ENCODE measurements at regions not wholly inside any gene's neighbourhood (a gene's known extent, or its start where the extent isn't known, plus 50 kb on each side); places are given as distances from the start of the nearest gene placed in this dataset.

DNA sequence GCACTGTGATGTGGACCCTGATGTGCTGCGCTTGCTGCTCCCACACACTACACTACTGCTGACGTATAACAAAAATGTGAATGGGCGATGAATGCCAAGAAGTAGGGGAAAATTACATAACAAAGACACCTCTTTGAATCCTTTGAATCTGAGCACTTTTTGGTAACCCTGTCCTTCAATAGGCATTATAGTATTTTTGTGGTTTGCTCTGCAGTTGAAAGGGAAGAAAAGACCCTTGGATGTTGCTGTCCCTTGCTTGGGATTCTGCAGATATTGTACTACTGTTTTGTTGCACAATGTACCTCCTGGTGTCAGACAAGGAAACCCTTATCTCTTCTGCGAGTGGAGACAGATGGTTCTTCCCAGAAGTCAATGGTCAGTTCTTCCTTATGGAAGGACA is 124.8 kb upstream of the UBE3A start (continued):
- TF ChIP-seq, protein P1, sequence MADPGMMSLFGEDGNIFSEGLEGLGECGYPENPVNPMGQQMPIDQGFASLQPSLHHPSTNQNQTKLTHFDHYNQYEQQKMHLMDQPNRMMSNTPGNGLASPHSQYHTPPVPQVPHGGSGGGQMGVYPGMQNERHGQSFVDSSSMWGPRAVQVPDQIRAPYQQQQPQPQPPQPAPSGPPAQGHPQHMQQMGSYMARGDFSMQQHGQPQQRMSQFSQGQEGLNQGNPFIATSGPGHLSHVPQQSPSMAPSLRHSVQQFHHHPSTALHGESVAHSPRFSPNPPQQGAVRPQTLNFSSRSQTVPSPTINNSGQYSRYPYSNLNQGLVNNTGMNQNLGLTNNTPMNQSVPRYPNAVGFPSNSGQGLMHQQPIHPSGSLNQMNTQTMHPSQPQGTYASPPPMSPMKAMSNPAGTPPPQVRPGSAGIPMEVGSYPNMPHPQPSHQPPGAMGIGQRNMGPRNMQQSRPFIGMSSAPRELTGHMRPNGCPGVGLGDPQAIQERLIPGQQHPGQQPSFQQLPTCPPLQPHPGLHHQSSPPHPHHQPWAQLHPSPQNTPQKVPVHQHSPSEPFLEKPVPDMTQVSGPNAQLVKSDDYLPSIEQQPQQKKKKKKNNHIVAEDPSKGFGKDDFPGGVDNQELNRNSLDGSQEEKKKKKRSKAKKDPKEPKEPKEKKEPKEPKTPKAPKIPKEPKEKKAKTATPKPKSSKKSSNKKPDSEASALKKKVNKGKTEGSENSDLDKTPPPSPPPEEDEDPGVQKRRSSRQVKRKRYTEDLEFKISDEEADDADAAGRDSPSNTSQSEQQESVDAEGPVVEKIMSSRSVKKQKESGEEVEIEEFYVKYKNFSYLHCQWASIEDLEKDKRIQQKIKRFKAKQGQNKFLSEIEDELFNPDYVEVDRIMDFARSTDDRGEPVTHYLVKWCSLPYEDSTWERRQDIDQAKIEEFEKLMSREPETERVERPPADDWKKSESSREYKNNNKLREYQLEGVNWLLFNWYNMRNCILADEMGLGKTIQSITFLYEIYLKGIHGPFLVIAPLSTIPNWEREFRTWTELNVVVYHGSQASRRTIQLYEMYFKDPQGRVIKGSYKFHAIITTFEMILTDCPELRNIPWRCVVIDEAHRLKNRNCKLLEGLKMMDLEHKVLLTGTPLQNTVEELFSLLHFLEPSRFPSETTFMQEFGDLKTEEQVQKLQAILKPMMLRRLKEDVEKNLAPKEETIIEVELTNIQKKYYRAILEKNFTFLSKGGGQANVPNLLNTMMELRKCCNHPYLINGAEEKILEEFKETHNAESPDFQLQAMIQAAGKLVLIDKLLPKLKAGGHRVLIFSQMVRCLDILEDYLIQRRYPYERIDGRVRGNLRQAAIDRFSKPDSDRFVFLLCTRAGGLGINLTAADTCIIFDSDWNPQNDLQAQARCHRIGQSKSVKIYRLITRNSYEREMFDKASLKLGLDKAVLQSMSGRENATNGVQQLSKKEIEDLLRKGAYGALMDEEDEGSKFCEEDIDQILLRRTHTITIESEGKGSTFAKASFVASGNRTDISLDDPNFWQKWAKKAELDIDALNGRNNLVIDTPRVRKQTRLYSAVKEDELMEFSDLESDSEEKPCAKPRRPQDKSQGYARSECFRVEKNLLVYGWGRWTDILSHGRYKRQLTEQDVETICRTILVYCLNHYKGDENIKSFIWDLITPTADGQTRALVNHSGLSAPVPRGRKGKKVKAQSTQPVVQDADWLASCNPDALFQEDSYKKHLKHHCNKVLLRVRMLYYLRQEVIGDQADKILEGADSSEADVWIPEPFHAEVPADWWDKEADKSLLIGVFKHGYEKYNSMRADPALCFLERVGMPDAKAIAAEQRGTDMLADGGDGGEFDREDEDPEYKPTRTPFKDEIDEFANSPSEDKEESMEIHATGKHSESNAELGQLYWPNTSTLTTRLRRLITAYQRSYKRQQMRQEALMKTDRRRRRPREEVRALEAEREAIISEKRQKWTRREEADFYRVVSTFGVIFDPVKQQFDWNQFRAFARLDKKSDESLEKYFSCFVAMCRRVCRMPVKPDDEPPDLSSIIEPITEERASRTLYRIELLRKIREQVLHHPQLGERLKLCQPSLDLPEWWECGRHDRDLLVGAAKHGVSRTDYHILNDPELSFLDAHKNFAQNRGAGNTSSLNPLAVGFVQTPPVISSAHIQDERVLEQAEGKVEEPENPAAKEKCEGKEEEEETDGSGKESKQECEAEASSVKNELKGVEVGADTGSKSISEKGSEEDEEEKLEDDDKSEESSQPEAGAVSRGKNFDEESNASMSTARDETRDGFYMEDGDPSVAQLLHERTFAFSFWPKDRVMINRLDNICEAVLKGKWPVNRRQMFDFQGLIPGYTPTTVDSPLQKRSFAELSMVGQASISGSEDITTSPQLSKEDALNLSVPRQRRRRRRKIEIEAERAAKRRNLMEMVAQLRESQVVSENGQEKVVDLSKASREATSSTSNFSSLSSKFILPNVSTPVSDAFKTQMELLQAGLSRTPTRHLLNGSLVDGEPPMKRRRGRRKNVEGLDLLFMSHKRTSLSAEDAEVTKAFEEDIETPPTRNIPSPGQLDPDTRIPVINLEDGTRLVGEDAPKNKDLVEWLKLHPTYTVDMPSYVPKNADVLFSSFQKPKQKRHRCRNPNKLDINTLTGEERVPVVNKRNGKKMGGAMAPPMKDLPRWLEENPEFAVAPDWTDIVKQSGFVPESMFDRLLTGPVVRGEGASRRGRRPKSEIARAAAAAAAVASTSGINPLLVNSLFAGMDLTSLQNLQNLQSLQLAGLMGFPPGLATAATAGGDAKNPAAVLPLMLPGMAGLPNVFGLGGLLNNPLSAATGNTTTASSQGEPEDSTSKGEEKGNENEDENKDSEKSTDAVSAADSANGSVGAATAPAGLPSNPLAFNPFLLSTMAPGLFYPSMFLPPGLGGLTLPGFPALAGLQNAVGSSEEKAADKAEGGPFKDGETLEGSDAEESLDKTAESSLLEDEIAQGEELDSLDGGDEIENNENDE (IDR thresholded peaks at IDR 0.05; ENCODE audit: insufficient replicate concordance, low read length) = no peak
- no peak for TF ChIP-seq SP2 (IDR thresholded peaks at IDR 0.05; ENCODE audit: low read length)
- no peak for TF ChIP-seq TAF1 (IDR thresholded peaks at IDR 0.05; ENCODE audit: low read depth, low read length)
- TF ChIP-seq YY1 (IDR thresholded peaks at IDR 0.05; ENCODE audit: low read depth, low read length) = no peak
- no peak for TF ChIP-seq SUZ12 (IDR thresholded peaks at IDR 0.05; ENCODE audit: low read length)
- no peak for TF ChIP-seq TCF12 (IDR thresholded peaks at IDR 0.05; ENCODE audit: low read depth, low read length)
- no peak for TF ChIP-seq SIRT6 (IDR thresholded peaks at IDR 0.05; ENCODE audit: low read length)
- no peak for TF ChIP-seq CREB1 (IDR thresholded peaks at IDR 0.05)
- no peak for TF ChIP-seq EP300 (IDR thresholded peaks at IDR 0.05; ENCODE audit: borderline replicate concordance in 1 of 2, low read depth in 2 of 2, low read length in 2 of 2)
- TF ChIP-seq CBX8 (IDR thresholded peaks at IDR 0.05; ENCODE audit: borderline replicate concordance, low read depth, low read length) = no peak
- no peak for TF ChIP-seq HDAC6 (IDR thresholded peaks at IDR 0.05; ENCODE audit: low read depth, low read length)
- no peak for TF ChIP-seq KDM5A (IDR thresholded peaks at IDR 0.05; ENCODE audit: low read length)
- TF ChIP-seq FOSL1 (IDR thresholded peaks at IDR 0.05; ENCODE audit: insufficient read depth, low read depth, low read length) = no peak
- TF ChIP-seq SIX5 (IDR thresholded peaks at IDR 0.05; ENCODE audit: low read depth, low read length) = no peak
